Muscle layer of colon (tissue), 2 donors: ENCODE measurements at regions not wholly inside any gene's neighbourhood (a gene's known extent, or its start where the extent isn't known, plus 50 kb on each side); places are given as distances from the start of the nearest gene placed in this dataset.

ENCODE experiments used
- H3K27ac ChIP-seq: one replicate; pipeline ENCODE4 v1.7.0; 2013; ENCODE audit warnings: low read depth, mild to moderate bottlenecking, low read length, moderate library complexity
- H3K27me3 ChIP-seq, 2 donors: one replicate each; pipeline ENCODE4 v1.7.0; 2013; ENCODE audit warnings: low read length in 2 of 2, mild to moderate bottlenecking in 2 of 2; ENCODE audit not compliant: insufficient read depth in 2 of 2, control insufficient read depth in 1 of 2
- H3K36me3 ChIP-seq: one replicate; pipeline ENCODE4 v1.7.0; 2013; ENCODE audit warnings: mild to moderate bottlenecking, low read length; ENCODE audit not compliant: insufficient read depth
- H3K4me1 ChIP-seq: one replicate; pipeline ENCODE4 v1.7.0; 2013; ENCODE audit warnings: mild to moderate bottlenecking, low read length; ENCODE audit not compliant: insufficient read depth
- H3K4me3 ChIP-seq, 2 donors: one replicate each; pipeline ENCODE4 v1.7.0; 2013; ENCODE audit warnings: low read length in 2 of 2, low read depth in 1 of 2, mild to moderate bottlenecking in 1 of 2, moderate library complexity in 1 of 2
- H3K9ac ChIP-seq: one replicate; pipeline ENCODE4 v1.7.0; 2013; ENCODE audit warnings: low read length
- H3K9me3 ChIP-seq: one replicate; pipeline ENCODE4 v1.7.0; 2013; ENCODE audit warnings: mild to moderate bottlenecking, low read length
- donor health status: abdominal sarcoma.
- donor health status: Adenocarcinoma of cecum.

DNA sequence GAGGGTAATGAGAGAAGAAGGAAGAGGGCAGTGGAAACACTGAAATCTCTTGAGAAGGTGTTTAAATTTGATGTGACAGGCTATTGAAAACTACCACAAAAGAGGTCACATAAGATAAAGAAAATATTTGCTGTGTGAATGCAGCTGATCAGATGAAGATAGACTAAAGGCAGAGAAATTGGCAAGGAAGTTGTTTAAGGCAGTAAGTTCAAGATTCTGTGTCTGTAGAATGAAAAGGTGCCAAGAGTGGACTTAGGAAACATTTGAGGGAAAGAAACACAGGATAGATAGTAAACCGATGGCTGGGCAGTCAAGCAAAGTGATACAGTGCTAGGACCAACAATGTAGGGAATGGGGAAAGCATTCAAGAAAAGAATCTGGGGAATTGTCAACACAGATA is 332.3 kb upstream of the MARCKS start:
- Histone ChIP-seq H3K4me1 (no peaks in the 10 kb centered on the region), H3K36me3 (no peaks in the 10 kb centered on the region), H3K9ac (no peak overlapping the region), H3K27me3 (no peaks in the 10 kb centered on the region), H3K27ac (no peak overlapping the region), H3K9me3 (no peaks in the 10 kb centered on the region), H3K4me3 (no peak overlapping the region)

DNA sequence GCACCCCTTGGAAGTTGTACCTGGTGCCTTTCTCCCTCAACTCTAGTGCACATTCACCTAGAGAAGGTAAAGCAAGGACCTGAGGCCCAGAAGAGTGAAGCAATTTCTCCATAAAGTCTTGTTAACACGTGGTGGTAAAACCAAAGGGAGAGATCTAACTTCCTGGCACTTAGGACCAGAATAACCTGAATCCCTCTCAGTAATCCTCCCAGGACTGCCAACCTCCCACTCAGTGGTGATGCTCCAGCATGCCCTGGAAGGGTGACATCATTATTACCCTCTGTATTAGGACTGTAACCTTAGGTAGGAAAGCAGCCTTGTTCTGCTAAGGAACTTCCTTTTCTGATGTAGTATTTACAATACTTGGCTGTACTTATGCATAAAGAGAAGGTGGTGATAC is 330.6 kb upstream of the MARCKS start:
- H3K27ac ChIP-seq = no peak overlapping the region
- H3K36me3 ChIP-seq = no peaks in the 10 kb centered on the region
- H3K9ac ChIP-seq = no peak overlapping the region
- no peaks in the 10 kb centered on the region for H3K4me1 ChIP-seq
- H3K4me3 ChIP-seq = no peak overlapping the region
- no peaks in the 10 kb centered on the region for H3K27me3 ChIP-seq
- no peaks in the 10 kb centered on the region for H3K9me3 ChIP-seq

GRCh38 chr6:113526995-113527394 is 330.1 kb upstream of the MARCKS start:
- no peaks in the 10 kb centered on the region for H3K4me1 ChIP-seq
- H3K36me3 ChIP-seq = no peaks in the 10 kb centered on the region
- no peak overlapping the region for H3K9ac ChIP-seq
- H3K9me3 ChIP-seq = no peaks in the 10 kb centered on the region
- no peaks in the 10 kb centered on the region for H3K27me3 ChIP-seq
- no peak overlapping the region for H3K27ac ChIP-seq
- no peak overlapping the region for H3K4me3 ChIP-seq

DNA sequence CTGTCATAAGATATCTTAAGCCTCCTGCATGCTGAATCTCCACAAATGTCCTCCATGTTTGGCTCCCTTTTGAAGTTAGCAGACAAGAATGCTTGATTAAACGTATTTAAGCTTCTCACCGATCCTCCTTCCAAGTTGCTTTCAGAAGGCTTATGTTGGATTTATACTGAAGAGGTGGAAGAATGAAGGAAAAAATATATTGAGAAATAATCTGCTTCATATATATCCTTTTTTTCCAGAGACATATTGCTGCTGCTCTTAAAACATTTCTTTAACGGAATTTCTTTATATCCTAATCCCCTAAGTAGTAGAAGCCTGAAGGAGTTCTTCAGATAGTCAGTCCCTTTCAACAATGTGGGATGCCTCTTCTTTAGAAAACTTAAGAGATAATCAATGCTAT is 329.0 kb upstream of the MARCKS start:
- no peak overlapping the region for H3K9ac ChIP-seq
- no peaks in the 10 kb centered on the region for H3K27me3 ChIP-seq
- H3K4me1 ChIP-seq = no peaks in the 10 kb centered on the region
- H3K36me3 ChIP-seq = no peaks in the 10 kb centered on the region
- H3K4me3 ChIP-seq = no peak overlapping the region
- no peaks in the 10 kb centered on the region for H3K9me3 ChIP-seq
- no peak overlapping the region for H3K27ac ChIP-seq

DNA sequence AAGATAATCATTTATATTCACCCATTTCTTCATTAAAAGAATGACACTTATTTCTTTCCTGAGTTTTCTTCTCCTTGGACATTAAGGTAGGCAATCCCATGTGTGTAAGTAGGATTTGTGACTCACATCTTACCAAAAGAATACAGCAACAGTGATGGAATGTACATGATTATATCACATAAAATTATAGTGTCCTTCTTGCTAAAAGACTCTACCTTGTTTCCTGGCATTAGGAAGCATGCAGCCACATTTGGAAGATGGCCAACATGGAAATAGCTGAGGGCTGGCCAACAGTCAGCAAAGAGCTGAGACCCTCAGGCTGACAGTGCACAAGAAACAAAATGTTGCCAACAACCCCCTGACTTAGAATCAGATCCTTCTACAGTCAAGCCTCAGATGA is 327.9 kb upstream of the MARCKS start:
- H3K27ac ChIP-seq = no peak overlapping the region
- no peaks in the 10 kb centered on the region for H3K4me1 ChIP-seq
- H3K9me3 ChIP-seq = no peaks in the 10 kb centered on the region
- H3K9ac ChIP-seq = no peak overlapping the region
- no peaks in the 10 kb centered on the region for H3K36me3 ChIP-seq
- H3K27me3 ChIP-seq = no peaks in the 10 kb centered on the region
- H3K4me3 ChIP-seq = no peak overlapping the region

GRCh38 chr6:113529879-113530278 is 327.3 kb upstream of the MARCKS start:
- Histone ChIP-seq H3K4me1 (no peaks in the 10 kb centered on the region), H3K9ac (no peak overlapping the region)

DNA sequence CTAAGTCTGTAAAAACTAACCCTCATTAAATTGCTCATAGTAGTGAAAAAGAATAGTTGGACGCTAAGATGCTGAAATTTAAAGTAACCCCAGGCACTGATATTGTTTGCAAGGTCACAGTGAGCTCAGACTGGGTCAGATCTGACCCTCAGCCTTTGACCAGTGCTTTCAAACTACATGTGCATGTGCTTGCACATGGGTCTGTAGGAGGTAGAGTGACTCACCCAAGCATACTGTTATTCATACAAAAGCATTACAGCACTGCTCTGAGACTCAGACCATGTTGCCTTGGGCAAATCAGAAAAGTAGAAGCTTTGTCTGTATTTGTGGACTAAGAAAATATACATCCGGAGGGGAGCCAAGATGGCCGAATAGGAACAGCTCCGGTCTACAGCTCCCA is 326.4 kb upstream of the MARCKS start:
- Histone ChIP-seq H3K4me3 (no peak overlapping the region), H3K9me3 (no peaks in the 10 kb centered on the region), H3K4me1 (no peaks in the 10 kb centered on the region), H3K27me3 (no peaks in the 10 kb centered on the region), H3K9ac (no peak overlapping the region), H3K27ac (no peak overlapping the region), H3K36me3 (no peaks in the 10 kb centered on the region)

More at GRCh38 chr6:113529879-113530278, 327.3 kb upstream of the MARCKS start:
- Histone ChIP-seq H3K27ac (no peak overlapping the region), H3K4me3 (no peak overlapping the region), H3K27me3 (no peaks in the 10 kb centered on the region), H3K36me3 (no peaks in the 10 kb centered on the region), H3K9me3 (no peaks in the 10 kb centered on the region)

DNA sequence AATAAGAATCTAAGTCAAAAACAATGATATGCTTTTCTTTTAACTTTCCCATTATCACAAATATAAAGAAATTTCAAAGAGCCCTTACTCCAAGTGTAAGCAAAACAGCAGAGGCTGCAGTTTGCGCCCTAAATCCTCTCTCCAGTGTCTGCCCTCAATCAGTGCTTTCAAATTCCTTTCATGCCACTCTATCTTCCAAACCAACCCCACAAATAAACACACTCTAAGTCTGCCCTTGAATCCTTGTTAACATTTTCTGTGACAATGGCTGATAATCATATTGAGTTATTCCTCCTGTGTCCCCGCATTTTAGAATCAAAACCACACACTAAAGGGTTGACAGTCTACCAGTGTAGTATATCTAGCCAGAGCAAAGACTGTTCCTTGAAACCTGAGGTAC is 317.9 kb upstream of the MARCKS start:
- no peaks in the 10 kb centered on the region for H3K36me3 ChIP-seq
- H3K9me3 ChIP-seq = no peaks in the 10 kb centered on the region
- H3K4me1 ChIP-seq = no peaks in the 10 kb centered on the region
- H3K27ac ChIP-seq = no peak overlapping the region
- H3K9ac ChIP-seq = no peak overlapping the region
- no peaks in the 10 kb centered on the region for H3K27me3 ChIP-seq
- H3K4me3 ChIP-seq = no peak overlapping the region

DNA sequence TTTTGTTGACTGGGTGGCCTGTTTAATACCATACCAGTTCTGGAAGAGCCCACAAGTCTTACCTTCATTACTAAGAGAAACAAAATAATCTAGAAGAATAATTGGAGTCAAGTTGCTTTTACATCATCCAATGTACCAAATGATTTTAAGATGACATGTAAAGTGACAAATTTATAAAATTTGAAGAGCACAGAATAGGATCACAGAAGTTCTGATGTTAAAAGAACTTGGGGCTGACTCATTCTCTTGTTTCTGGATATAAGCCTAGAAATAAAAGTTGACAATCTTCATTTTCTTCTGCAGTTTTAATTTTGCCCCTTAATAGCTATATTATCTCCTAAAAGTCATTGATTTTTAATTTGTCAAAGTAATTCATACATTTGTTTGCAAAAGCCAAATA is 317.5 kb upstream of the MARCKS start:
- Histone ChIP-seq H3K9me3 (no peaks in the 10 kb centered on the region), H3K4me3 (no peak overlapping the region), H3K9ac (no peak overlapping the region), H3K4me1 (no peaks in the 10 kb centered on the region), H3K27ac (no peak overlapping the region), H3K36me3 (no peaks in the 10 kb centered on the region), H3K27me3 (no peaks in the 10 kb centered on the region)

- Histone ChIP-seq H3K4me3 (no peak overlapping the region), H3K27ac (no peak overlapping the region), H3K9me3 (no peaks in the 10 kb centered on the region), H3K4me1 (no peaks in the 10 kb centered on the region), H3K9ac (no peak overlapping the region), H3K27me3 (no peaks in the 10 kb centered on the region), H3K36me3 (no peaks in the 10 kb centered on the region)
Measured at GRCh38 chr6:113540466-113540865, 316.7 kb upstream of the MARCKS start.

DNA sequence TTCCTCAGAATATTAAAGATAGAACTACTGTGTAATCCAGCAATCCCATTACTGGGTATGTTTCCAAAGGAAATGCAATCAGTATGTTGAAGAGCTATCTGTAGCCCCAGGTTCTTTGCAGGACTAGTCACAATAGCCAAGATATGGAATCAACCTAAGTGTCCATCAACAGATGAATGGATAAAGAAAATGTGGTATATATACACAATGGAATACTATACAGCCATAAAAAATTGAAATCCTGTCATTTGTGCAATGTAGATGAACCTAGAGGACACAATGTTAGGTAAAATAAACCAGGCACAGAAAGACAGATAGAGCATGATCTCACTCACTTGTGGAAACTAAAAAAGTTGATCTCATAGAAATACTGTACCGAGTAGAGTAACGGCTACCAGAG is 306.0 kb upstream of the MARCKS start:
- H3K36me3 ChIP-seq = no peaks in the 10 kb centered on the region

GRCh38 chr6:113556775-113557174 is 300.4 kb upstream of the MARCKS start:
- peaks cover 13% of the 10 kb centered on the region for H3K4me1 ChIP-seq
- no peak overlapping the region for H3K27ac ChIP-seq
- H3K36me3 ChIP-seq = no peaks in the 10 kb centered on the region
- no peaks in the 10 kb centered on the region for H3K9me3 ChIP-seq
- no peaks in the 10 kb centered on the region for H3K27me3 ChIP-seq
- no peak overlapping the region for H3K4me3 ChIP-seq
- H3K9ac ChIP-seq = no peak overlapping the region

More for the DNA sequence above, 306.0 kb upstream of the MARCKS start:
- Histone ChIP-seq H3K9me3 (no peaks in the 10 kb centered on the region), H3K27me3 (no peaks in the 10 kb centered on the region), H3K4me3 (no peak overlapping the region), H3K27ac (no peak overlapping the region), H3K9ac (no peak overlapping the region), H3K4me1 (no peaks in the 10 kb centered on the region)
